Trophoblast cell (in vitro differentiated cells and primary cell): ENCODE measurements at regions not wholly inside any gene's neighbourhood (a gene's known extent, or its start where the extent isn't known, plus 50 kb on each side); places are given as distances from the start of the nearest gene placed in this dataset.

Experiments used
- DNase-seq, 2 donors: peaks; one replicate each; pipeline ENCODE4 v3.0.0-alpha.2; 2016
- H2AFZ ChIP-seq: 2 replicates; pipeline ENCODE4 v1.6.1; 2013; ENCODE audit warnings: low read length, moderate library complexity, mild to moderate bottlenecking; ENCODE audit not compliant: insufficient read depth, poor library complexity
- H2AK5ac ChIP-seq: 2 replicates; pipeline ENCODE4 v1.6.1; 2013; ENCODE audit warnings: mild to moderate bottlenecking, low read length
- H2BK120ac ChIP-seq: 2 replicates; pipeline ENCODE4 v1.6.1; 2013; ENCODE audit warnings: low read length, mild to moderate bottlenecking, moderate library complexity; ENCODE audit not compliant: insufficient read depth, poor library complexity
- H2BK12ac ChIP-seq: 2 replicates; pipeline ENCODE4 v1.6.1; 2013; ENCODE audit warnings: mild to moderate bottlenecking, low read length, moderate library complexity
- H2BK5ac ChIP-seq: 2 replicates; pipeline ENCODE4 v1.6.1; 2013; ENCODE audit warnings: low read length, low read depth, moderate library complexity, mild to moderate bottlenecking; ENCODE audit not compliant: poor library complexity
- H3K14ac ChIP-seq: 2 replicates; pipeline ENCODE4 v1.6.1; 2013; ENCODE audit warnings: mild to moderate bottlenecking, low read length
- H3K18ac ChIP-seq: 2 replicates; pipeline ENCODE4 v1.6.1; 2013; ENCODE audit warnings: mild to moderate bottlenecking, low read length
- H3K23ac ChIP-seq: 2 replicates; pipeline ENCODE4 v1.6.1; 2013; ENCODE audit warnings: low read length
- H3K27ac ChIP-seq: 2 replicates; pipeline ENCODE4 v1.5.1; 2013; ENCODE audit warnings: low read depth, mild to moderate bottlenecking, inconsistent platforms, low read length, moderate library complexity
- H3K27me3 ChIP-seq: 2 replicates; pipeline ENCODE4 v1.6.1; 2013; ENCODE audit warnings: inconsistent platforms, mild to moderate bottlenecking, low read length, moderate library complexity; ENCODE audit not compliant: insufficient read depth
- H3K36me3 ChIP-seq, 2 experiments: 1 replicate in 1 of 2; 2 replicates in 1 of 2; pipeline ENCODE4 v1.6.1; 2013; ENCODE audit warnings: low read length in 2 of 2, mild to moderate bottlenecking in 2 of 2, moderate library complexity in 1 of 2; ENCODE audit not compliant: insufficient read depth in 2 of 2, control insufficient read depth in 1 of 2
- H3K4ac ChIP-seq: 2 replicates; pipeline ENCODE4 v1.6.1; 2013; ENCODE audit warnings: low read depth, mild to moderate bottlenecking, low read length, moderate library complexity
- H3K4me1 ChIP-seq, 2 experiments: 1 replicate in 1 of 2; 2 replicates in 1 of 2; pipeline ENCODE4 v1.6.1; 2013; ENCODE audit warnings: low read length in 2 of 2, mild to moderate bottlenecking in 2 of 2, moderate library complexity in 1 of 2; ENCODE audit not compliant: insufficient read depth in 2 of 2, control insufficient read depth in 1 of 2
- H3K4me2 ChIP-seq: 2 replicates; pipeline ENCODE4 v1.6.1; 2013; ENCODE audit warnings: inconsistent platforms, mild to moderate bottlenecking, low read length, moderate library complexity
- H3K4me3 ChIP-seq: 2 replicates; pipeline ENCODE4 v1.5.1; 2013; ENCODE audit warnings: mild to moderate bottlenecking, low read depth, low read length, inconsistent platforms
- H3K79me1 ChIP-seq: one replicate; pipeline ENCODE4 v1.6.1; 2013; ENCODE audit warnings: low read length
- H3K79me2 ChIP-seq: 2 replicates; pipeline ENCODE4 v1.6.1; 2013; ENCODE audit warnings: low read length, mild to moderate bottlenecking; ENCODE audit not compliant: control insufficient read depth, insufficient read depth, poor library complexity
- H3K9ac ChIP-seq: 2 replicates; pipeline ENCODE4 v1.6.1; 2013; ENCODE audit warnings: mild to moderate bottlenecking, low read length
- H3K9me3 ChIP-seq: 2 replicates; pipeline ENCODE4 v1.6.1; 2013; ENCODE audit warnings: low read depth, mild to moderate bottlenecking, control low read depth, inconsistent platforms, low read length; ENCODE audit not compliant: insufficient read depth
- H4K12ac ChIP-seq: 2 replicates; pipeline ENCODE4 v1.6.1; 2013; ENCODE audit warnings: low read depth, mild to moderate bottlenecking, low read length, moderate library complexity
- H4K8ac ChIP-seq: 2 replicates; pipeline ENCODE4 v1.6.1; 2013; ENCODE audit warnings: low read depth, mild to moderate bottlenecking, low read length, moderate library complexity
- H4K91ac ChIP-seq: one replicate; pipeline ENCODE4 v1.6.1; 2013; ENCODE audit warnings: low read depth, mild to moderate bottlenecking, low read length, moderate library complexity
- WGBS: extraction: QIAGEN DNeasy Blood & Tissue Kit; methylation state at CpG from one replicate; pipeline ENCODE4 v1.1.7; 2013; ENCODE audit warnings: missing lambda C conversion rate; ENCODE audit not compliant: insufficient read length, insufficient coverage; ENCODE audit errors: extremely low coverage; 5-methylcytosine and 5-hydroxymethylcytosine counted together

GRCh38 chr18:38900031-38900430, 1334.4 kb upstream of the CELF4 start:
- H3K9me3 ChIP-seq = no peaks in the 10 kb centered on the region
- H3K79me1 ChIP-seq = no peaks in the 10 kb centered on the region
- H3K18ac ChIP-seq = no peak overlapping the region
- peaks cover 0 to 4% of the 10 kb centered on the region in 2 experiments for H3K4me1 ChIP-seq
- WGBS = no CpG with 5 or more reads among the region's 2 CpGs
- no peak overlapping the region for H3K9ac ChIP-seq
- H3K27me3 ChIP-seq = no peaks in the 10 kb centered on the region
- no peak overlapping the region for H3K4me3 ChIP-seq
- no peak overlapping the region for H3K27ac ChIP-seq
- DNase-seq = no peak
- no peak overlapping the region for H2BK12ac ChIP-seq
- no peak overlapping the region for H4K91ac ChIP-seq
- no peaks in the 10 kb centered on the region for H3K79me2 ChIP-seq
- H4K12ac ChIP-seq = no peak overlapping the region
- no peak overlapping the region for H2AFZ ChIP-seq
- no peaks in the 10 kb centered on the region for H3K36me3 ChIP-seq
- H2AK5ac ChIP-seq = no peak overlapping the region
- no peak overlapping the region for H4K8ac ChIP-seq
- no peak overlapping the region for H3K14ac ChIP-seq
- H2BK120ac ChIP-seq = no peak overlapping the region
- no peak overlapping the region for H3K4ac ChIP-seq
- no peak overlapping the region for H3K4me2 ChIP-seq
- H3K23ac ChIP-seq = no peak overlapping the region
- H2BK5ac ChIP-seq = no peak overlapping the region

- no peak overlapping the region for H3K14ac ChIP-seq
- no peak overlapping the region for H3K4me3 ChIP-seq
- H3K27me3 ChIP-seq = no peaks in the 10 kb centered on the region
- no peak overlapping the region for H3K4me2 ChIP-seq
- H2AFZ ChIP-seq = no peak overlapping the region
- H2BK120ac ChIP-seq = no peak overlapping the region
- H4K8ac ChIP-seq = no peak overlapping the region
- H3K27ac ChIP-seq = no peak overlapping the region
- no peaks in the 10 kb centered on the region for H3K9me3 ChIP-seq
- H3K18ac ChIP-seq = no peak overlapping the region
- H4K12ac ChIP-seq = no peak overlapping the region
- no CpG with 5 or more reads among the region's 2 CpGs for WGBS
- H3K4me1 ChIP-seq = peaks cover 0 to 4% of the 10 kb centered on the region in 2 experiments
- no peak for DNase-seq
- H3K79me1 ChIP-seq = no peaks in the 10 kb centered on the region
- no peak overlapping the region for H2AK5ac ChIP-seq
- no peak overlapping the region for H3K23ac ChIP-seq
- H3K4ac ChIP-seq = no peak overlapping the region
- H3K9ac ChIP-seq = no peak overlapping the region
- no peaks in the 10 kb centered on the region for H3K36me3 ChIP-seq
- no peak overlapping the region for H4K91ac ChIP-seq
- no peaks in the 10 kb centered on the region for H3K79me2 ChIP-seq
- no peak overlapping the region for H2BK12ac ChIP-seq
- no peak overlapping the region for H2BK5ac ChIP-seq
Measured at GRCh38 chr18:38899252-38899651, 1333.7 kb upstream of the CELF4 start.

- no CpG with 5 or more reads among the region's 3 CpGs for WGBS
- Histone ChIP-seq H2BK12ac (no peak overlapping the region), H2AFZ (no peak overlapping the region)
Measured at GRCh38 chr18:38898167-38898566, 1332.6 kb upstream of the CELF4 start.

GRCh38 chr18:38895560-38895959, 1330.0 kb upstream of the CELF4 start:
- no peak overlapping the region for H3K9ac ChIP-seq
- no peaks in the 10 kb centered on the region for H3K79me2 ChIP-seq
- WGBS = no CpG with 5 or more reads among the region's 2 CpGs
- H3K9me3 ChIP-seq = no peaks in the 10 kb centered on the region
- no peak overlapping the region for H3K14ac ChIP-seq
- H3K27me3 ChIP-seq = no peaks in the 10 kb centered on the region
- no peak overlapping the region for H3K18ac ChIP-seq
- no peak overlapping the region for H2BK5ac ChIP-seq
- no peak overlapping the region for H3K23ac ChIP-seq
- H3K36me3 ChIP-seq = no peaks in the 10 kb centered on the region
- no peak overlapping the region for H4K12ac ChIP-seq
- no peak overlapping the region for H4K91ac ChIP-seq
- H3K4me3 ChIP-seq = no peak overlapping the region
- no peak overlapping the region for H2AFZ ChIP-seq
- H2BK12ac ChIP-seq = no peak overlapping the region
- no peak for DNase-seq
- no peaks in the 10 kb centered on the region for H3K4me1 ChIP-seq
- H3K27ac ChIP-seq = no peak overlapping the region
- no peak overlapping the region for H3K4me2 ChIP-seq
- no peak overlapping the region for H2AK5ac ChIP-seq
- H3K79me1 ChIP-seq = no peaks in the 10 kb centered on the region
- no peak overlapping the region for H3K4ac ChIP-seq
- H2BK120ac ChIP-seq = no peak overlapping the region
- H4K8ac ChIP-seq = no peak overlapping the region

More at GRCh38 chr18:38898167-38898566, 1332.6 kb upstream of the CELF4 start:
- Histone ChIP-seq H2BK5ac (no peak overlapping the region), H3K27me3 (no peaks in the 10 kb centered on the region), H3K4me1 (peaks cover 0 to 4% of the 10 kb centered on the region in 2 experiments), H3K14ac (no peak overlapping the region), H3K9ac (no peak overlapping the region), H4K8ac (no peak overlapping the region), H3K9me3 (no peaks in the 10 kb centered on the region), H3K36me3 (no peaks in the 10 kb centered on the region), H3K27ac (no peak overlapping the region), H2AK5ac (no peak overlapping the region), H4K12ac (no peak overlapping the region), H2BK120ac (no peak overlapping the region), H3K79me1 (no peaks in the 10 kb centered on the region), H3K4me2 (no peak overlapping the region), H3K79me2 (no peaks in the 10 kb centered on the region), H3K18ac (no peak overlapping the region), H3K4ac (no peak overlapping the region), H3K23ac (no peak overlapping the region), H3K4me3 (no peak overlapping the region), H4K91ac (no peak overlapping the region)
- no peak for DNase-seq
